Panc1 (cell line): ENCODE measurements at regions not wholly inside any gene's neighbourhood (a gene's known extent, or its start where the extent isn't known, plus 50 kb on each side); places are given as distances from the start of the nearest gene placed in this dataset.

ENCODE experiments used
- POLR2AphosphoS5 ChIP-seq: IDR thresholded peaks from 2 replicates; pipeline ENCODE4 v1.6.1; 2012; ENCODE audit warnings: mild to moderate bottlenecking, low read depth, low read length, moderate library complexity
- TCF7L2 ChIP-seq: IDR thresholded peaks from 2 replicates; pipeline ENCODE4 v1.6.1; 2011; ENCODE audit warnings: mild to moderate bottlenecking, low read depth, low read length, inconsistent platforms
- TF ChIP-seq, protein P1 (sequence below): fragments of 450-650 bp; IDR thresholded peaks from 2 replicates; pipeline ENCODE4 v1.5.1; 2017; ENCODE audit warnings: mild to moderate bottlenecking
- TF ChIP-seq, protein P2 (sequence below), 2 experiments: IDR thresholded peaks; 2 replicates each; pipeline ENCODE4 v1.6.1; 2011 to 2012; ENCODE audit warnings: low read depth in 2 of 2, control low read depth in 1 of 2, low read length in 1 of 2, mild to moderate bottlenecking in 1 of 2, moderate library complexity in 1 of 2; ENCODE audit not compliant: insufficient read depth in 1 of 2

DNA sequence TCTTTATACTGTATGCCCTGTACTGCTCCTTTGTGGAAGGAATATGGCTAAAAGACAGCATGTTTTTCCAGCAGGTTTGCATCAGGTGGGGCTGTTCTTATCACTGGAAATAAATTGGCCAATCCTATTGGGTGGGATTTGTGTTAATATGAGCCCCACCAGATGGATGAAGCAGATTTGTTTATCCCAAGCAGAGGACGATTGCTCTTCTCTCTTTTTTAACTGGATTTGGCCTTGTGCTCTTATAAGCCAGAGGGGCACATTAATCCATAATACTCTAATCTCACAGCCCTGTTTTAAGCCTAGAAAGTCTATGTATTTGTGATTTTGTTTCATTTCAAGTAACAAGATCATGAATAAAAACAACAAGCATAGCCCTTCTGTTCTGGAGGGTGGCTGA, 240.1 kb upstream of the ADARB2 start:
- TF ChIP-seq, protein P1, sequence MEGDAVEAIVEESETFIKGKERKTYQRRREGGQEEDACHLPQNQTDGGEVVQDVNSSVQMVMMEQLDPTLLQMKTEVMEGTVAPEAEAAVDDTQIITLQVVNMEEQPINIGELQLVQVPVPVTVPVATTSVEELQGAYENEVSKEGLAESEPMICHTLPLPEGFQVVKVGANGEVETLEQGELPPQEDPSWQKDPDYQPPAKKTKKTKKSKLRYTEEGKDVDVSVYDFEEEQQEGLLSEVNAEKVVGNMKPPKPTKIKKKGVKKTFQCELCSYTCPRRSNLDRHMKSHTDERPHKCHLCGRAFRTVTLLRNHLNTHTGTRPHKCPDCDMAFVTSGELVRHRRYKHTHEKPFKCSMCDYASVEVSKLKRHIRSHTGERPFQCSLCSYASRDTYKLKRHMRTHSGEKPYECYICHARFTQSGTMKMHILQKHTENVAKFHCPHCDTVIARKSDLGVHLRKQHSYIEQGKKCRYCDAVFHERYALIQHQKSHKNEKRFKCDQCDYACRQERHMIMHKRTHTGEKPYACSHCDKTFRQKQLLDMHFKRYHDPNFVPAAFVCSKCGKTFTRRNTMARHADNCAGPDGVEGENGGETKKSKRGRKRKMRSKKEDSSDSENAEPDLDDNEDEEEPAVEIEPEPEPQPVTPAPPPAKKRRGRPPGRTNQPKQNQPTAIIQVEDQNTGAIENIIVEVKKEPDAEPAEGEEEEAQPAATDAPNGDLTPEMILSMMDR = no peak
- TF ChIP-seq POLR2AphosphoS5 = no peak
- TF ChIP-seq, protein P2, sequence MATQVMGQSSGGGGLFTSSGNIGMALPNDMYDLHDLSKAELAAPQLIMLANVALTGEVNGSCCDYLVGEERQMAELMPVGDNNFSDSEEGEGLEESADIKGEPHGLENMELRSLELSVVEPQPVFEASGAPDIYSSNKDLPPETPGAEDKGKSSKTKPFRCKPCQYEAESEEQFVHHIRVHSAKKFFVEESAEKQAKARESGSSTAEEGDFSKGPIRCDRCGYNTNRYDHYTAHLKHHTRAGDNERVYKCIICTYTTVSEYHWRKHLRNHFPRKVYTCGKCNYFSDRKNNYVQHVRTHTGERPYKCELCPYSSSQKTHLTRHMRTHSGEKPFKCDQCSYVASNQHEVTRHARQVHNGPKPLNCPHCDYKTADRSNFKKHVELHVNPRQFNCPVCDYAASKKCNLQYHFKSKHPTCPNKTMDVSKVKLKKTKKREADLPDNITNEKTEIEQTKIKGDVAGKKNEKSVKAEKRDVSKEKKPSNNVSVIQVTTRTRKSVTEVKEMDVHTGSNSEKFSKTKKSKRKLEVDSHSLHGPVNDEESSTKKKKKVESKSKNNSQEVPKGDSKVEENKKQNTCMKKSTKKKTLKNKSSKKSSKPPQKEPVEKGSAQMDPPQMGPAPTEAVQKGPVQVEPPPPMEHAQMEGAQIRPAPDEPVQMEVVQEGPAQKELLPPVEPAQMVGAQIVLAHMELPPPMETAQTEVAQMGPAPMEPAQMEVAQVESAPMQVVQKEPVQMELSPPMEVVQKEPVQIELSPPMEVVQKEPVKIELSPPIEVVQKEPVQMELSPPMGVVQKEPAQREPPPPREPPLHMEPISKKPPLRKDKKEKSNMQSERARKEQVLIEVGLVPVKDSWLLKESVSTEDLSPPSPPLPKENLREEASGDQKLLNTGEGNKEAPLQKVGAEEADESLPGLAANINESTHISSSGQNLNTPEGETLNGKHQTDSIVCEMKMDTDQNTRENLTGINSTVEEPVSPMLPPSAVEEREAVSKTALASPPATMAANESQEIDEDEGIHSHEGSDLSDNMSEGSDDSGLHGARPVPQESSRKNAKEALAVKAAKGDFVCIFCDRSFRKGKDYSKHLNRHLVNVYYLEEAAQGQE (IDR thresholded peaks at IDR 0.05; ENCODE audit: insufficient read depth in 1 of 2, low read depth in 2 of 2, low read length in 1 of 2) = no peak
- TF ChIP-seq TCF7L2 = no peak
